Gastroesophageal sphincter (tissue), 4 donors: ENCODE measurements at regions not wholly inside any gene's neighbourhood (a gene's known extent, or its start where the extent isn't known, plus 50 kb on each side); places are given as distances from the start of the nearest gene placed in this dataset.

Experiments
- ATAC-seq: fragments of 150-250 bp; one replicate; pipeline ENCODE4 v1.9.1; 2016; ENCODE audit warnings: mild to moderate bottlenecking, moderate library complexity
- H3K27ac ChIP-seq, 4 donors: fragments of 200-600 bp; sonication (generic) in 3 of 4; 1 replicate in 3 of 4; 2 replicates in 1 of 4; pipeline ENCODE4 v1.5.1; 2016 to 2019
- H3K27me3 ChIP-seq: fragments of 200-600 bp; sonication (generic); one replicate; pipeline ENCODE4 v1.5.1; 2019
- H3K36me3 ChIP-seq, 2 donors: fragments of 200-600 bp; sonication (generic); one replicate each; pipeline ENCODE4 v1.5.1; 2019; ENCODE audit warnings: control low read depth in 1 of 2
- H3K4me1 ChIP-seq, 3 donors: fragments of 200-600 bp; sonication (generic); 1 replicate in 2 of 3; 2 replicates in 1 of 3; pipeline ENCODE4 v1.5.1; 2016 to 2019; ENCODE audit warnings: control low read depth in 2 of 3
- H3K4me3 ChIP-seq, 2 donors: fragments of 200-600 bp; sonication (generic); one replicate each; pipeline ENCODE4 v1.5.1; 2019; ENCODE audit warnings: mild to moderate bottlenecking in 1 of 2, moderate library complexity in 1 of 2
- H3K9me3 ChIP-seq, 3 donors: fragments of 200-600 bp; sonication (generic); one replicate each; pipeline ENCODE4 v1.5.1; 2017 to 2019; ENCODE audit warnings: control low read depth in 2 of 3
- CTCF ChIP-seq, 4 experiments: fragments of 200-600 bp in 2 of 4; fragments of 450-650 bp in 2 of 4; sonication (generic) in 1 of 4; IDR thresholded peaks; one replicate each; pipeline ENCODE4 v1.5.1; 2017 to 2019; ENCODE audit warnings: antibody characterized with exemption in 4 of 4, mild to moderate bottlenecking in 2 of 4, moderate library complexity in 2 of 4
- EP300 ChIP-seq: sonication (generic); formaldehyde crosslinking; IDR thresholded peaks from one replicate; pipeline ENCODE4 v1.6.1; 2017; ENCODE audit warnings: antibody characterized with exemption, mild to moderate bottlenecking
- POLR2A ChIP-seq, 2 donors: fragments of 450-650 bp; IDR thresholded peaks; one replicate each; pipeline ENCODE4 v1.6.1; 2017; ENCODE audit warnings: antibody characterized with exemption in 2 of 2, mild to moderate bottlenecking in 2 of 2, moderate library complexity in 1 of 2
- POLR2AphosphoS5 ChIP-seq: sonication (generic); formaldehyde crosslinking; IDR thresholded peaks from one replicate; pipeline ENCODE4 v1.6.1; 2017; ENCODE audit warnings: antibody characterized with exemption
- WGBS, 2 donors: methylation state at CpG; one replicate each; pipeline ENCODE4 v1.1.5; 2018; ENCODE audit warnings: low coverage in 1 of 2; 5-methylcytosine and 5-hydroxymethylcytosine counted together

- WGBS, 2 donors, result 64 to 77% methylated on average over 2 of the region's 2 CpGs
- Histone ChIP-seq H3K36me3 (no peaks in the 10 kb centered on the region), H3K4me1 (no peaks in the 10 kb centered on the region), H3K9me3 (no peaks in the 10 kb centered on the region), H3K4me3 (no peak overlapping the region), H3K27ac (no peak overlapping the region), H3K27me3 (peaks cover 14% of the 10 kb centered on the region)
- no peak for ATAC-seq
- TF ChIP-seq EP300, result no peak
- no peak for TF ChIP-seq CTCF (IDR thresholded peaks at IDR 0.05)
- TF ChIP-seq POLR2A (IDR thresholded peaks at IDR 0.05), result no peak
- TF ChIP-seq POLR2AphosphoS5, result no peak
Measured at GRCh38 chr2:88835726-88836125, 144.3 kb downstream of the RPIA start.

DNA sequence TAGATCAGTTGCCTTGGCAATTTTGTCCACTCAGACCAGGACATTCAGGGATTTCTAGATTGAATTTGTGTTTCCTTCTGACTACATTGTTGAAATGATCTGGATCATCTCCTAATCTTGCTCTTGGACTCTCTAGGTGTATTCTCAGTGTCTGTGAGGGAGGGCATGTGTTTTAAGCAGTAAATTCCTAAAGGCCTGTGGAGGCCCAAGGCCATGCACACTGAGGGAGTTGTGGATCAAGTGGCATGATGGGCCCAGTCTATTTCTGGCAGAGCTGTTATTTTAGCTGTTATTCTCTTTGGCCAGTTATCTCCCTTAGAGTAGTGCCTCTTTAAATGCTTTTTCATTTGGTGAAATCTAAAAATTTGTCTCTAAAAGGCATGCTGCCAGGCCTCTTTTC is 144.9 kb downstream of the RPIA start:
- Histone ChIP-seq H3K4me3 (no peak overlapping the region), H3K27me3 (peaks cover 7% of the 10 kb centered on the region), H3K9me3 (no peaks in the 10 kb centered on the region), H3K4me1 (no peaks in the 10 kb centered on the region), H3K27ac (no peak overlapping the region), H3K36me3 (no peaks in the 10 kb centered on the region)
- TF ChIP-seq POLR2AphosphoS5 (no peak), CTCF (IDR thresholded peaks at IDR 0.05) (no peak), EP300 (no peak), POLR2A (IDR thresholded peaks at IDR 0.05) (no peak)
- no peak for ATAC-seq

DNA sequence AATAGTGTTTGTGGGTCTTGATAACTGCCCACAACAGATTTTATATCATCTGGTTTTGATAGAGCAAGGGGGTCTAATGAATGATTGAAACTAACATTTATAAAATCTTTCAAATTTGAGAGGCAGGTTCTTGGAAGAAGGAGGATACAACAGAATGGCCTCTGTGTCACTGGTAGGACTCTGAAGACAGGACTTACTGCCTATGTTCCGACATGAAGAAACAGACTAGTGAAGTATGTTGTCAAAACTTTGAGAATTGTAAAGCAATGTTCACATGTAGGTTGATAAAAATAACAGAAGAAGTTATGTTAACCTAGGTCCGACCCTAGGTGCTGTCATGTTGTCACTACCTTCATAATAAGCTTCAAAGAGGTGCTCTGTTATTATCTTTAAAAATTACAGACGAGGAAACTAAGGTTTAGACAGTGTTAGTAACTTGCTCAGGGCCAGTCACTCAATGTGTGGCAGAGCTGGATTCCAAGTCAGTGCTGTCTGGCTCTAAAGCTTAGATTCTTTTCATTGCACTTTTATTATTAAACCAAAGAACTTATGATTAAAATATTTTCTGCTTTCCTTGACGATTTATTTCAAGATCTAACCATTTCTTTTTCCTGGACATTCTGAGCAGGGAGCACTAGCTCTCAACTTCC is 146.2 kb downstream of the RPIA start:
- TF ChIP-seq POLR2AphosphoS5, result no peak
- no peak for TF ChIP-seq POLR2A (IDR thresholded peaks at IDR 0.05)
- no peak for TF ChIP-seq CTCF (IDR thresholded peaks at IDR 0.05)
- TF ChIP-seq EP300, result no peak

GRCh38 chr2:88838165-88838635 is 146.7 kb downstream of the RPIA start:
- TF ChIP-seq POLR2AphosphoS5 (no peak), POLR2A (IDR thresholded peaks at IDR 0.05) (no peak), CTCF (IDR thresholded peaks at IDR 0.05) (no peak), EP300 (no peak)
- Histone ChIP-seq H3K36me3 (no peaks in the 10 kb centered on the region), H3K27me3 (no peaks in the 10 kb centered on the region), H3K4me3 (no peak overlapping the region), H3K9me3 (no peaks in the 10 kb centered on the region), H3K4me1 (no peaks in the 10 kb centered on the region), H3K27ac (no peak overlapping the region)
- 61 to 80% methylated on average over 3 to 4 of the region's 4 CpGs for WGBS, 2 donors
- ATAC-seq, result no peak

More for the DNA sequence above, 146.2 kb downstream of the RPIA start:
- ATAC-seq, result no peak
- Histone ChIP-seq H3K27me3 (no peaks in the 10 kb centered on the region), H3K27ac (no peak overlapping the region), H3K9me3 (no peaks in the 10 kb centered on the region), H3K4me1 (no peaks in the 10 kb centered on the region), H3K4me3 (no peak overlapping the region), H3K36me3 (no peaks in the 10 kb centered on the region)
- WGBS, 2 donors, result 68 to 74% methylated on average over 2 to 4 of the region's 4 CpGs

DNA sequence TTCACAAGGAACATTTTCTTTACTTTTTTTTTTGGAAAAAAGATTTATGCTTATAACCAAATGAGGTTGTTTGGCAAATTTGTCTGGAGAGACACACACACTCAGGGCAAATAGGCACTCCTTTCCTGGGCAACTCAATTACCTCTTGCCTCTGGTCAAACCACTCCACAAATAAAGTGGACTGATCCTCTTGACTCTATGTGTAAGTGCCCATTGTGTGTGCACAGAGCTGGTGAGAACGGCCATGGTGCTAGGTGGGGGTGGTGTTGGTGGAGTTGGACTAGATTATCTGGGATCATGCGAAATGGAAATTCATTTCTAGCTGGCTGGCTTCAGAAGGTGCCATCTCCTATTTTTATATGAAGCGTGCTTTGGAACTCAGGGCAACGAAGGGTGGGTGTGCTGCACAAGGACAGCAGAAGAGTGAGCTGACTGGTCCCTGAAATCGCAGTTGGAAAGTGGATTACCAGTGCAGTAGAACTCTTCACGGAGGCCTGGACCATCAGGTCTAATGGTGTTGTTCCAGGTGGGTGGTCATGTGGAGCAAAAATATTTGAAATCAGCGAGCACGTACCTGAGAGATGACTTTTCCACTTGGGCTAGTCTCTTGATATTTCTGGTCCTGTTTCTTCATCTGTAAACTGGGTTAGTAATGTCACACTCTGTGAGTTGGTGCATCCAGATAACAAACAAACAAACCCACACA is 149.9 kb downstream of the RPIA start:
- TF ChIP-seq POLR2AphosphoS5 (no peak), POLR2A (IDR thresholded peaks at IDR 0.05) (no peak), CTCF (IDR thresholded peaks at IDR 0.05) (no peak), EP300 (no peak)
- 76 to 83% methylated on average over 4 to 8 of the region's 8 CpGs for WGBS, 2 donors
- Histone ChIP-seq H3K36me3 (no peaks in the 10 kb centered on the region), H3K9me3 (no peaks in the 10 kb centered on the region), H3K27ac (no peak overlapping the region), H3K27me3 (no peaks in the 10 kb centered on the region), H3K4me3 (no peak overlapping the region), H3K4me1 (no peaks in the 10 kb centered on the region)
- no peak for ATAC-seq
